H9 (cell line): ENCODE measurements at regions not wholly inside any gene's neighbourhood (a gene's known extent, or its start where the extent isn't known, plus 50 kb on each side); places are given as distances from the start of the nearest gene placed in this dataset.

Experiments
- DNase-seq: peaks from one replicate; pipeline ENCODE4 v3.0.0-alpha.2; 2017
- H2AFZ ChIP-seq: one replicate; pipeline ENCODE4 v1.6.1; 2013; ENCODE audit warnings: mild to moderate bottlenecking, low read length, control low read depth, moderate library complexity
- H2AK5ac ChIP-seq: 2 replicates; pipeline ENCODE4 v1.6.1; 2013; ENCODE audit warnings: low read length, control low read depth, mixed read lengths; ENCODE audit not compliant: insufficient read length
- H2BK120ac ChIP-seq: one replicate; pipeline ENCODE4 v1.6.1; 2013; ENCODE audit warnings: low read depth, mild to moderate bottlenecking, low read length, control low read depth, inconsistent platforms; ENCODE audit not compliant: poor library complexity, severe bottlenecking
- H2BK12ac ChIP-seq: 2 replicates; pipeline ENCODE4 v1.6.1; 2013; ENCODE audit warnings: low read length, control low read depth, mixed read lengths, low read depth; ENCODE audit not compliant: insufficient read length
- H2BK15ac ChIP-seq: 2 replicates; pipeline ENCODE4 v1.6.1; 2013; ENCODE audit warnings: low read depth, low read length, control low read depth
- H2BK20ac ChIP-seq: one replicate; pipeline ENCODE4 v1.6.1; 2013; ENCODE audit warnings: low read depth, mild to moderate bottlenecking, low read length, control low read depth, inconsistent platforms; ENCODE audit not compliant: poor library complexity, severe bottlenecking
- H2BK5ac ChIP-seq: 2 replicates; pipeline ENCODE4 v1.6.1; 2013; ENCODE audit warnings: low read length, control low read depth, mixed read lengths; ENCODE audit not compliant: insufficient read length
- H3K14ac ChIP-seq: 2 replicates; pipeline ENCODE4 v1.6.1; 2013; ENCODE audit warnings: low read length, control low read depth; ENCODE audit not compliant: insufficient read depth
- H3K18ac ChIP-seq: 2 replicates; pipeline ENCODE4 v1.6.1; 2013; ENCODE audit warnings: low read depth, mild to moderate bottlenecking, mixed read lengths, low read length, control low read depth; ENCODE audit not compliant: insufficient read length
- H3K23ac ChIP-seq: 2 replicates; pipeline ENCODE4 v1.6.1; 2013; ENCODE audit warnings: low read length, control low read depth, mixed read lengths, low read depth; ENCODE audit not compliant: insufficient read length
- H3K23me2 ChIP-seq: 2 replicates; pipeline ENCODE4 v1.6.1; 2013; ENCODE audit warnings: low read depth, mild to moderate bottlenecking, mixed read lengths, low read length, control low read depth; ENCODE audit not compliant: insufficient read length, poor library complexity, severe bottlenecking
- H3K27ac ChIP-seq: 2 replicates; pipeline ENCODE4 v1.5.1; 2013; ENCODE audit warnings: low read length, control low read depth, mixed read lengths, low read depth; ENCODE audit not compliant: insufficient read length
- H3K27me3 ChIP-seq: 2 replicates; pipeline ENCODE4 v1.6.1; 2013; ENCODE audit warnings: low read length, control low read depth, inconsistent platforms; ENCODE audit not compliant: insufficient read depth
- H3K4ac ChIP-seq: 2 replicates; pipeline ENCODE4 v1.6.1; 2013; ENCODE audit warnings: low read depth, mild to moderate bottlenecking, control low read depth, inconsistent platforms, low read length, moderate library complexity
- H3K4me1 ChIP-seq: 2 replicates; pipeline ENCODE4 v1.6.1; 2013; ENCODE audit warnings: low read length, control low read depth, inconsistent platforms; ENCODE audit not compliant: insufficient read depth
- H3K4me2 ChIP-seq: 2 replicates; pipeline ENCODE4 v1.6.1; 2013; ENCODE audit warnings: low read length, control low read depth, mixed read lengths; ENCODE audit not compliant: insufficient read length, insufficient read depth
- H3K56ac ChIP-seq: 2 replicates; pipeline ENCODE4 v1.6.1; 2013; ENCODE audit warnings: low read depth, mild to moderate bottlenecking, mixed read lengths, low read length, control low read depth; ENCODE audit not compliant: insufficient read length
- H3K79me1 ChIP-seq: 2 replicates; pipeline ENCODE4 v1.6.1; 2013; ENCODE audit warnings: low read depth, mild to moderate bottlenecking, moderate library complexity, low read length, control low read depth, inconsistent platforms; ENCODE audit not compliant: insufficient read depth, poor library complexity, severe bottlenecking
- H3K79me2 ChIP-seq: 2 replicates; pipeline ENCODE4 v1.6.1; 2013; ENCODE audit warnings: low read length, control low read depth, inconsistent platforms; ENCODE audit not compliant: insufficient read depth
- H3K9ac ChIP-seq: 2 replicates; pipeline ENCODE4 v1.6.1; 2013; ENCODE audit warnings: low read length, control low read depth, mixed read lengths; ENCODE audit not compliant: insufficient read length; ENCODE audit errors: extremely low read depth
- H3K9me3 ChIP-seq: one replicate; pipeline ENCODE4 v1.6.1; 2013; ENCODE audit warnings: low read depth, low read length, inconsistent platforms; ENCODE audit not compliant: control insufficient read depth
- H3T11ph ChIP-seq: one replicate; pipeline ENCODE4 v1.6.1; 2013; ENCODE audit warnings: mild to moderate bottlenecking, low read length, control low read depth, inconsistent platforms
- H4K20me1 ChIP-seq: one replicate; pipeline ENCODE4 v1.6.1; 2013; ENCODE audit not compliant: control insufficient read depth, insufficient read length, insufficient read depth
- H4K5ac ChIP-seq: 2 replicates; pipeline ENCODE4 v1.6.1; 2013; ENCODE audit warnings: low read depth, mild to moderate bottlenecking, mixed read lengths, low read length, control low read depth; ENCODE audit not compliant: insufficient read length
- H4K8ac ChIP-seq: replicated peaks from 2 replicates; pipeline ENCODE4 v1.6.1; 2013; ENCODE audit warnings: low read length, control low read depth, mixed read lengths, low read depth; ENCODE audit not compliant: insufficient read length
- H4K91ac ChIP-seq: 2 replicates; pipeline ENCODE4 v1.6.1; 2013; ENCODE audit warnings: low read depth, mild to moderate bottlenecking, moderate library complexity, mixed read lengths, low read length, control low read depth; ENCODE audit not compliant: insufficient read length
- H3K27ac Mint-ChIP-seq, 3 experiments: 2 replicates in 2 of 3; 3 replicates in 1 of 3; pipeline ENCODE4 v1.8.0; 2020 to 2021; ENCODE audit warnings: mixed read lengths in 3 of 3, mild to moderate bottlenecking in 1 of 3, moderate library complexity in 1 of 3
- H3K27me3 Mint-ChIP-seq: 2 replicates; pipeline ENCODE4 v1.8.0; 2021; ENCODE audit warnings: low read depth, mild to moderate bottlenecking, moderate library complexity, mixed read lengths
- H3K36me3 Mint-ChIP-seq, 3 experiments: 2 replicates in 2 of 3; 3 replicates in 1 of 3; pipeline ENCODE4 v1.8.0; 2020 to 2021; ENCODE audit warnings: low read depth in 3 of 3, mixed read lengths in 3 of 3; ENCODE audit not compliant: insufficient read depth in 1 of 3
- H3K4me1 Mint-ChIP-seq, 2 experiments: 2 replicates each; pipeline ENCODE4 v1.8.0; 2020; ENCODE audit warnings: mixed read lengths in 2 of 2
- H3K4me3 Mint-ChIP-seq, 2 experiments: 2 replicates in 1 of 2; 3 replicates in 1 of 2; pipeline ENCODE4 v1.8.0; 2020 to 2021; ENCODE audit warnings: mild to moderate bottlenecking in 2 of 2, mixed read lengths in 2 of 2, moderate library complexity in 1 of 2
- H3K9me3 Mint-ChIP-seq, 2 experiments: 2 replicates in 1 of 2; 3 replicates in 1 of 2; pipeline ENCODE4 v1.8.0; 2020; ENCODE audit warnings: mild to moderate bottlenecking in 2 of 2, mixed read lengths in 2 of 2, moderate library complexity in 1 of 2
- CTCF ChIP-seq: fragments of 200-600 bp; sonication (generic); conservative IDR thresholded peaks from 3 replicates; pipeline ENCODE4 v1.8.0; 2021; ENCODE audit warnings: antibody characterized with exemption, mild to moderate bottlenecking
- WGBS: extraction: QIAGEN DNeasy Blood & Tissue Kit; methylation state at CpG from one replicate; pipeline ENCODE4 v1.1.7; 2013; ENCODE audit warnings: missing lambda C conversion rate, low lambda C conversion rate, mixed read lengths; ENCODE audit not compliant: insufficient read length; ENCODE audit errors: extremely low coverage; 5-methylcytosine and 5-hydroxymethylcytosine counted together

- no peaks in the 10 kb centered on the region for H3K36me3 Mint-ChIP-seq
- H3K27ac ChIP-seq, result no peak overlapping the region
- whole genome bisulfite sequencing, result no CpG with 5 or more reads among the region's 2 CpGs
- H2AFZ ChIP-seq, result no peak overlapping the region
- H3K14ac ChIP-seq, result no peak overlapping the region
- H4K5ac ChIP-seq, result no peak overlapping the region
- no peak for TF ChIP-seq CTCF
- H3K79me2 ChIP-seq, result no peaks in the 10 kb centered on the region
- peaks cover 7 to 11% of the 10 kb centered on the region in 2 experiments; a peak in 2 of 4 replicates for H3K4me1 Mint-ChIP-seq
- H3K18ac ChIP-seq, result no peak overlapping the region
- no peak overlapping the region for H2BK12ac ChIP-seq
- no peak for DNase-seq
- H3K23ac ChIP-seq, result no peak overlapping the region
- no peak overlapping the region for H3K4me3 Mint-ChIP-seq
- no peaks in the 10 kb centered on the region for H3K79me1 ChIP-seq
- H3K9me3 ChIP-seq, result no peaks in the 10 kb centered on the region
- H2BK5ac ChIP-seq, result no peak overlapping the region
- no peak overlapping the region for H3K56ac ChIP-seq
- H4K91ac ChIP-seq, result no peak overlapping the region
- no peaks in the 10 kb centered on the region for H3K4me1 ChIP-seq
- no peak overlapping the region for H3K4ac ChIP-seq
- H4K20me1 ChIP-seq, result no peaks in the 10 kb centered on the region
- H2BK15ac ChIP-seq, result no peak overlapping the region
- H3K27me3 ChIP-seq, result no peaks in the 10 kb centered on the region
- peaks cover 3% of the 10 kb centered on the region for H3K27me3 Mint-ChIP-seq
- no peak overlapping the region for H2BK20ac ChIP-seq
- no peak overlapping the region for H3K27ac Mint-ChIP-seq
- H3K23me2 ChIP-seq, result no peaks in the 10 kb centered on the region
- no peak overlapping the region for H2AK5ac ChIP-seq
- H3K4me2 ChIP-seq, result no peak overlapping the region
- no peak overlapping the region for H4K8ac ChIP-seq
- H3K9me3 Mint-ChIP-seq, result no peaks in the 10 kb centered on the region
- no peak overlapping the region for H2BK120ac ChIP-seq
- no peak overlapping the region for H3K9ac ChIP-seq
- no peak overlapping the region for H3T11ph ChIP-seq
Observed at GRCh38 chr14:93847473-93847872, 59.2 kb upstream of the PRIMA1 start.
